Panc1 (cell line): ENCODE measurements at regions not wholly inside any gene's neighbourhood (a gene's known extent, or its start where the extent isn't known, plus 50 kb on each side); places are given as distances from the start of the nearest gene placed in this dataset.

ENCODE experiments used
- SIN3A ChIP-seq: IDR thresholded peaks from 2 replicates; pipeline ENCODE4 v1.6.1; 2012; ENCODE audit warnings: low read depth, mild to moderate bottlenecking, low read length, moderate library complexity, borderline replicate concordance; ENCODE audit not compliant: insufficient read depth
- TF ChIP-seq, protein P1 (sequence below): fragments of 450-650 bp; IDR thresholded peaks from 2 replicates; pipeline ENCODE4 v1.5.1; 2017; ENCODE audit warnings: mild to moderate bottlenecking

- TF ChIP-seq, protein P1, sequence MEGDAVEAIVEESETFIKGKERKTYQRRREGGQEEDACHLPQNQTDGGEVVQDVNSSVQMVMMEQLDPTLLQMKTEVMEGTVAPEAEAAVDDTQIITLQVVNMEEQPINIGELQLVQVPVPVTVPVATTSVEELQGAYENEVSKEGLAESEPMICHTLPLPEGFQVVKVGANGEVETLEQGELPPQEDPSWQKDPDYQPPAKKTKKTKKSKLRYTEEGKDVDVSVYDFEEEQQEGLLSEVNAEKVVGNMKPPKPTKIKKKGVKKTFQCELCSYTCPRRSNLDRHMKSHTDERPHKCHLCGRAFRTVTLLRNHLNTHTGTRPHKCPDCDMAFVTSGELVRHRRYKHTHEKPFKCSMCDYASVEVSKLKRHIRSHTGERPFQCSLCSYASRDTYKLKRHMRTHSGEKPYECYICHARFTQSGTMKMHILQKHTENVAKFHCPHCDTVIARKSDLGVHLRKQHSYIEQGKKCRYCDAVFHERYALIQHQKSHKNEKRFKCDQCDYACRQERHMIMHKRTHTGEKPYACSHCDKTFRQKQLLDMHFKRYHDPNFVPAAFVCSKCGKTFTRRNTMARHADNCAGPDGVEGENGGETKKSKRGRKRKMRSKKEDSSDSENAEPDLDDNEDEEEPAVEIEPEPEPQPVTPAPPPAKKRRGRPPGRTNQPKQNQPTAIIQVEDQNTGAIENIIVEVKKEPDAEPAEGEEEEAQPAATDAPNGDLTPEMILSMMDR: no peak
- TF ChIP-seq SIN3A: no peak
These were observed 84.9 kb downstream of the EDEM1 start for GRCh38 chr3:5272387-5272786.
